ENCODE measurements at regions not wholly inside any gene's neighbourhood (a gene's known extent, or its start where the extent isn't known, plus 50 kb on each side); places are given as distances from the start of the nearest gene placed in this dataset.

- Histone ChIP-seq H3K9ac (ENCODE audit: insufficient read depth in 1 of 2, low read depth in 2 of 2, low read length in 2 of 2) (no peak overlapping the region), H4K20me1 (replicated peaks; ENCODE audit: control insufficient read depth, insufficient read depth, low read length) (no peaks in the 10 kb centered on the region), H3K9me1 (ENCODE audit: control insufficient read depth, insufficient read depth, low read length) (no peaks in the 10 kb centered on the region), H3K4me1 (replicated peaks in 1 of 2; ENCODE audit: control insufficient read depth in 2 of 2, insufficient read depth in 2 of 2, low read length in 2 of 2) (no peaks in the 10 kb centered on the region), H3K79me2 (ENCODE audit: control insufficient read depth, insufficient read depth, low read length) (no peaks in the 10 kb centered on the region), H3K9me3 (replicated peaks; ENCODE audit: control insufficient read depth, insufficient read depth, low read depth, low read length) (no peaks in the 10 kb centered on the region), H2AFZ (ENCODE audit: low read depth, low read length) (no peak overlapping the region), H3K4me3 (no peak overlapping the region), H3K27ac (ENCODE audit: extremely low read depth, low read depth, low read length) (no peak overlapping the region), H3K4me2 (ENCODE audit: insufficient read depth, low read length) (no peak overlapping the region), H3K36me3 (ENCODE audit: control insufficient read depth, insufficient read depth, low read length) (no peaks in the 10 kb centered on the region), H3K27me3 (ENCODE audit: control insufficient read depth in 2 of 2, insufficient read depth in 2 of 2, low read length in 2 of 2) (no peaks in the 10 kb centered on the region)
- WGBS (ENCODE audit: insufficient coverage, low coverage, missing lambda C conversion rate), result 0% methylated on average over 3 of the region's 3 CpGs
- in situ Hi-C loops (cut with MboI) (no loop called here), intact Hi-C loops (cut with micrococcal nuclease) (no loop called here)
- ATAC-seq (no peak), DNase-seq (ENCODE audit: extremely low read depth in 1 of 4, low spot score in 3 of 4) (no peak), FAIRE-seq (no peak)
- CTCF ChIA-PET (ENCODE audit: low intra/inter-chr PET ratio), result no interaction called here
- BruUV-seq (replicated peaks), result no TSS peak
- POLR2A ChIA-PET, result no interaction called here
- TF ChIP-seq ZBTB43 (CRISPR knock-in tag; IDR thresholded peaks at IDR 0.05) (no peak), SMAD1 (IDR thresholded peaks at IDR 0.05; ENCODE audit: low read depth, low read length, partially characterized antibody) (no peak), DMBX1 (CRISPR knock-in tag; IDR thresholded peaks at IDR 0.05; ENCODE audit: borderline replicate concordance) (no peak), TRIM24 (IDR thresholded peaks at IDR 0.05) (no peak), PURB (CRISPR knock-in tag; IDR thresholded peaks at IDR 0.05; ENCODE audit: low read depth) (no peak), ZNF280A (IDR thresholded peaks at IDR 0.05; ENCODE audit: low read depth, partially characterized antibody) (no peak), CBFB (CRISPR knock-in tag; IDR thresholded peaks at IDR 0.05) (no peak), FOXA3 (CRISPR knock-in tag; conservative IDR thresholded peaks at IDR 0.05 in 1 of 2, IDR thresholded peaks at IDR 0.05 in 1 of 2) (no peak), PBX2 (CRISPR knock-in tag; IDR thresholded peaks at IDR 0.05; ENCODE audit: low read depth) (no peak), PBX2 (tag; conservative IDR thresholded peaks at IDR 0.05; ENCODE audit: low read depth) (no peak), CCAR2 (IDR thresholded peaks at IDR 0.05; ENCODE audit: low read depth, low read length) (no peak), NR4A1 (CRISPR knock-in tag; IDR thresholded peaks at IDR 0.05) (no peak), NR4A1 (tag; IDR thresholded peaks at IDR 0.05) (no peak), ETV1 (tag; conservative IDR thresholded peaks at IDR 0.05; ENCODE audit: low read depth) (no peak), ATF3 (IDR thresholded peaks at IDR 0.05) (no peak), ATF3 (CRISPR knock-in tag; conservative IDR thresholded peaks at IDR 0.05) (no peak)
Observed at GRCh38 chr3:159657176-159657575, 331.5 kb upstream of the IL12A start.
